ENCODE measurements at regions not wholly inside any gene's neighbourhood (a gene's known extent, or its start where the extent isn't known, plus 50 kb on each side); places are given as distances from the start of the nearest gene placed in this dataset.

- H3K27me3 ChIP-seq (ENCODE audit: control insufficient read depth, insufficient read depth, low read length) = no peaks in the 10 kb centered on the region
- H3K4me2 ChIP-seq (ENCODE audit: low read depth, low read length) = no peak overlapping the region
- peak overlapping the region in 1 of 2 experiments; percentile 21; a peak in 1 of 4 replicates for H4K8ac ChIP-seq (ENCODE audit: low read depth in 2 of 2, low read length in 2 of 2)
- H3K4me1 ChIP-seq (ENCODE audit: control insufficient read depth, insufficient read depth, low read length) = no peaks in the 10 kb centered on the region
- no peak overlapping the region for H2AK9ac ChIP-seq (replicated peaks; ENCODE audit: low read depth, low read length, poor library complexity)
- H2AK5ac ChIP-seq (ENCODE audit: low read depth, low read length) = no peak overlapping the region
- in situ Hi-C loops (cut with MboI; ENCODE audit: low sequenced_read_pairs) = no loop called here
- no peak overlapping the region for H2BK15ac ChIP-seq (ENCODE audit: low read depth, low read length)
- H3K36me3 ChIP-seq (ENCODE audit: control insufficient read depth, insufficient read depth, low read length) = no peaks in the 10 kb centered on the region
- no peak overlapping the region for H3K9ac ChIP-seq (ENCODE audit: low read depth, low read length)
- no peak overlapping the region for H3K18ac ChIP-seq (ENCODE audit: low read depth, low read length)
- DNase-seq (no peak), ATAC-seq (ENCODE audit: low read depth) (no peak)
- no peak overlapping the region for H3K56ac ChIP-seq (ENCODE audit: extremely low read depth, insufficient read depth, low read length)
- H3K4me3 ChIP-seq (ENCODE audit: insufficient read depth, low read depth, low read length) = no peak overlapping the region
- no peak overlapping the region for H3K4ac ChIP-seq (ENCODE audit: low read depth, low read length)
- dilution Hi-C loops (cut with HindIII; ENCODE audit: low sequenced_read_pairs, unreplicated experiment) = no loop called here
- TF ChIP-seq MAZ (IDR thresholded peaks at IDR 0.05; ENCODE audit: borderline replicate concordance, low read depth, low read length) (no peak), BHLHE40 (IDR thresholded peaks at IDR 0.05; ENCODE audit: low read depth, low read length) (no peak), NFE2L2 (IDR thresholded peaks at IDR 0.05; ENCODE audit: low read depth, low read length) (no peak), CHD1 (IDR thresholded peaks at IDR 0.05; ENCODE audit: low read depth, low read length) (no peak), CEBPB (IDR thresholded peaks at IDR 0.05; ENCODE audit: low read depth, low read length) (no peak), FOS (IDR thresholded peaks at IDR 0.05; ENCODE audit: low read depth, low read length) (no peak), ELK1 (IDR thresholded peaks at IDR 0.05; ENCODE audit: borderline replicate concordance, low read depth, low read length) (no peak), RAD21 (IDR thresholded peaks at IDR 0.05; ENCODE audit: low read length) (no peak), RFX5 (IDR thresholded peaks at IDR 0.05; ENCODE audit: low read depth, low read length) (no peak), MXI1 (IDR thresholded peaks at IDR 0.05; ENCODE audit: borderline replicate concordance, low read depth, low read length) (no peak), SMC3 (IDR thresholded peaks at IDR 0.05; ENCODE audit: low read depth, low read length) (no peak), RCOR1 (IDR thresholded peaks at IDR 0.05; ENCODE audit: insufficient replicate concordance, low read length) (no peak), POLR2A (IDR thresholded peaks at IDR 0.05; ENCODE audit: low read depth, low read length) (no peak)
- no peak overlapping the region for H2BK5ac ChIP-seq (ENCODE audit: low read depth, low read length, poor library complexity, severe bottlenecking)
- H3K23ac ChIP-seq (ENCODE audit: low read depth, low read length) = no peak overlapping the region
- no peaks in the 10 kb centered on the region for H3K9me1 ChIP-seq (ENCODE audit: insufficient read depth, low read length)
- H4K5ac ChIP-seq (ENCODE audit: low read depth, low read length) = no peak overlapping the region
- no peak overlapping the region for H3K27ac ChIP-seq (ENCODE audit: insufficient read depth, low read length)
- H3K79me1 ChIP-seq (ENCODE audit: low read depth in 1 of 2, low read length in 2 of 2) = no peaks in the 10 kb centered on the region
- BruUV-seq (replicated peaks) = no TSS peak
- no peaks in the 10 kb centered on the region for H3K9me3 ChIP-seq (ENCODE audit: control insufficient read depth, insufficient read depth, low read length)
- POLR2A ChIA-PET (ENCODE audit: unreplicated experiment) = no interaction called here
- H4K20me1 ChIP-seq (ENCODE audit: insufficient read depth, low read length) = no peaks in the 10 kb centered on the region
- H3K14ac ChIP-seq (replicated peaks; ENCODE audit: low read depth, low read length) = no peak overlapping the region
- H2BK20ac ChIP-seq (ENCODE audit: low read depth, low read length) = no peak overlapping the region
- H2AFZ ChIP-seq (replicated peaks; ENCODE audit: low read length, poor library complexity) = no peak overlapping the region
- no peak overlapping the region for H2BK120ac ChIP-seq (ENCODE audit: low read depth, low read length)
- no peak overlapping the region for H4K91ac ChIP-seq (ENCODE audit: insufficient read depth, low read depth, low read length)
- intact Hi-C loops (cut with micrococcal nuclease) = no loop called here
- no CpG with 5 or more reads among the region's 6 CpGs for WGBS, 2 experiments (ENCODE audit: extremely low coverage in 2 of 2, insufficient read length in 1 of 2)
- CTCF ChIA-PET = interaction anchor here (0.6 kb wide), 1 partner anchor 418 kb away, joined by 4 read pairs; no protein-coding TSS in a partner anchor
Measured at GRCh38 chr5:81842795-81843398, 92.0 kb upstream of the SSBP2 start.
